DMS53 (cell line): ENCODE measurements at regions not wholly inside any gene's neighbourhood (a gene's known extent, or its start where the extent isn't known, plus 50 kb on each side); places are given as distances from the start of the nearest gene placed in this dataset.

Experiments used
- DNase-seq: peaks from one replicate; lab custom pipeline; 2025; lab: John Stamatoyannopoulos, UW

GRCh38 chr12:87160848-87161601 lies 868.2 kb downstream of the C12orf50 start:
- peak; percentile 72 for DNase-seq

- peak; percentile 9 for DNase-seq
Measured at GRCh38 chr12:87157791-87158190, 871.4 kb downstream of the C12orf50 start.

- no peak for DNase-seq
Measured at GRCh38 chr12:87155621-87156020, 873.6 kb downstream of the C12orf50 start.

DNA sequence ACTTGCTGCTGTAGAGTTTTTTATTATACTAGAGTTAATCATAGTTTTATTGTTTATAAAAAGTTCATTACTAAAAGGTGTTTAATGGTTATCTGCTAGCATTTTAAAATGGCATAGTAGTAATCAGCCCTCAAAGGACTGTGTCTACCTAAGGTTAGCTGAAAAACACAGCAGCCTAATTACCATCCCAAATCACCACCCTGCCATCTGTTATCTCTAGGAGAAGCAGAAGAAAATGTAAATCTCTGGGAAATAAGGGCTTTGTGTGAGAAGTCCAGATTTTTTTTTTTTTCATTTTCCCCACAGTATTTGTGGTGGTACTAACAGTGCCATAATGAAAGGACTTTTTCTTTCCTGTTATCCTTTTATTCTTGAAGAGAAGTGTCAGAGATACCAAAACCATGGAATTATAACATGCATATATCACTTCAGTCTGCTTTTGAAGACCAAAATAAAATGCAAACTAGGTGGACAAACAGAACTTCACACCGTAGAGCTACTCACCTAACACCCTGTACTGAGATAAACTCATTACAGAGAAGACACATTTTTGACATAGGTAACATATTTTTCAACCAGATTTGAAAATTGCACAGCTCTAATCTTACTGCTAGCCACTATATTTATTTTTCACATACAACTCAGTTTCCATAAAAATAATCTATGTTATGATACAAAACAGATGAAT lies 876.2 kb downstream of the C12orf50 start:
- DNase-seq: no peak

DNA sequence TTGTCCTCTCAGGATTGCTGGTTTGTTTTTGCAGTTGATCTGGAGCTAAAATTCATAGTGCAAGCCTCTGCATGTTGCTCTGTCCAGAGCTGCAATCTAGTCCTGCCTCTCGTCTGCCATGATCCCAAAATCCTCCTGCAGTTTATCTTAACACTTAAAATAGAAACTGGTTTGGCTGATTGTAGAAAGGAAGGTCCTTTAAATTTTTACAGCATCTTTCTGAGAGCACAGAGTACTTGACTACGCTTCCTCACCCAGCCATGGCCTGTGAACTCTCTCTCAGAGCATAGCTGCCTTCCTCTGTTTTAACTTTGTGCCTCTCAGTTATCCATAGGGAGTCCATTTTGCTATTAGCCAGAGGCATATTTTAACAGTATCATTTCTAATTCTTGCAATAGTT lies 877.1 kb downstream of the C12orf50 start:
- peak; percentile 24 for DNase-seq

DNA sequence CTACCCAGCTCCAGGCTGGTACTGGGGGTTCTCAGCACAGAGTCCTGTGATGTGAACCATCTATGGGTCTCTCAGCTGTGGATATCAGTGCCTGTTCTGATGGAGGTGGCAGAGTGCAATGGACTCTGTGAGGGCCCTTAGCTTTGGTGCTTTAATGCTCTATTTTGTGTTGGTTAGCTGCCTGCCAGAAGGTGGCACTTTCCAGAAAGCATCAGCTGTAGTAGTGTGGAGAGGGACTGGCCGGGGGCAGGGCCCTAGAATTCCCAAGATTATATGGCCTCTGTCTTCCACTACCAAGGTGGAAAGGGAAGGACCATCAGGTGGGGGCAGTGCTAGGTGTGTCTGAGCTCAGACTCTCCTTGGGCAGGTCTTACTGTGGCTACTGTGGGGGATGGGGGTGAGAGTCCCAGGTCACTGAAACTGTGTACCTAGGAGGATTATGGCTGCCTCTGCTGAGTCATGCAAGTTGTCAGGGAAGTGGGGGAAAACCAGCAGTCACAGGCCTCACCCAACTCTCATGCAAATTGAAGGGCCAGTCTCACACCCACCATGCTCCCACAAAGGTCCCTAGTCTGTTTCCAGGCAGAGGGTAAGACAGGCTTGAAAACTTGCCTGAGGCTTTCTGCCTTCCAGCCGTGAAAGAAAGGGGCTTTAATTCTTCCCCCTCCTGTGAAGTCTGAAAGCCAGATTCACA lies 878.1 kb downstream of the C12orf50 start:
- DNase-seq: peak; percentile 81

DNA sequence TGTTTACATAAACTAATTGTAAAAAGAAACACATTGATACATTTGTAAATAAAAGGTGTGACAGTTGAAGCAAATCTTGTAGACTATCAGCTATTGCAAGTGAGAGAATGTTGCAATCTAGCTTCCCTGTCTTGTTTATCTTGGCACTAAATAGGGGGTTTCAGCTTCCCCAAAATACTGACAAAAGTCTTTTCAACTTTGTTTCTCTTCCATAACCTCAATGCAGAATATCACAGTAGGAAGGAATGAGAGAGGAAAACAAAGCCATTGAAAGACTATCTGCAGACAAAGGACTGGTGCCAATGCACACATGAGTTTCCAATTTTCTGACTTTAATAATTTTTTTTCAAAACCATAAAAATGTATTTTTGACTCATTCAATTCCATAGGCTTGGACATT lies 886.2 kb upstream of the MGAT4C start:
- DNase-seq: no peak

GRCh38 chr12:87141091-87141490 lies 884.9 kb upstream of the MGAT4C start:
- no peak for DNase-seq

DNA sequence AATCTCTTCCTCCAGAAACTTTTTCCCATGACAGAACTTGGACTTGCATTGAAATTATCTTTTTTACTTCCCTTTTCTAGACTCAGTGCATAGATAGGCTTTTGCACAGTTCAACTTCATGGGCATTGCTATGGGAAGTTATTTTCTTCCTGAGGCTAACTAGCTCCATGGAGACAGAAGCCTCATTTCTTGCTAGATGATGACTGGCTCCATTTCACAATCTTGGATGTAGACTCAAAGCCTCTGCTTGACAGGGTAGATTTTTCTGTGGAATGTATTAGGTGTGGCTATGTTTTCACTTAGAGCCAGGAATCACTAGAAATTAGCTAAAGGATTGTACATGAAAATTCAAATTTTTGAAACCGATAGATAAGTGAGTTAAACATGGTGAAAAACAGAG lies 884.1 kb upstream of the MGAT4C start:
- DNase-seq: no peak

DNA sequence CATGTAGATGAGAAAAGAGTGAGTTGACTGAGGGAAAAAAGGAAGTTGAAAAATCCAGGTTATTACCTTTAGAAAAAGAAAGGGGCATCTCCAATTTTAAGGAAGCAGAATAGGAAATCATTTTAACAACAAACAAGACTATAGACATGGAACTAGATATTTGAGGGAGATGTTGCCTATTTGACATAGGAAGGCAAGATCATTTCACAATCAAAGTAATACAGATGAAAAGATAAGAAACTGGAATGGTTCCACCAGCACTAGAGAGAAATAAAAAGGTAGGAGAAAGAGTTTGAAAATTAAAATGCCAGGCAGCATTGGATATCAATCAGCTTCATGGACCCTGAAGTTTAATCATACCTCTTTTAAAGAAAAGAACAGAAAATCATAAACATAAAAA lies 881.0 kb upstream of the MGAT4C start:
- DNase-seq: no peak

- DNase-seq: peak; percentile 40
Measured at GRCh38 chr12:87136330-87136976, 880.3 kb upstream of the MGAT4C start.

DNA sequence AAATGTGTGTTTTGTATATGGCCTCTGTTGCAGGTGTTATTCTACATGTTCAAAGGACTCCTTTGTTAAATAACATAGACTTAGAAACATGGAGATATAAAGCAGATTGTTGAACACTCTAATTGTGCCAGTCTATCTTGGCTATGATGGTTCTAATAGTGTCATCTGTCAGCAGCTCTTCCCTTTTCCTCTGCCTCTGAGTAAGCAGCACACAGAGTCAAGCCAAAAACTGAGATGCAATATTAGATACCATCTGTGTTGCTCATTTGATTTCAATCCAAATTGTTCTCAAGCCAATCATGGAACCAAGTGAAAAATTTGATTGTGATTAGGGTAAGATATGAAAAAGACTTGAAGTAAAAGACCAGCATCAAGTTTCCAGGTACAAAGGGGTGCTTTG lies 871.1 kb upstream of the MGAT4C start:
- DNase-seq: no peak

DNA sequence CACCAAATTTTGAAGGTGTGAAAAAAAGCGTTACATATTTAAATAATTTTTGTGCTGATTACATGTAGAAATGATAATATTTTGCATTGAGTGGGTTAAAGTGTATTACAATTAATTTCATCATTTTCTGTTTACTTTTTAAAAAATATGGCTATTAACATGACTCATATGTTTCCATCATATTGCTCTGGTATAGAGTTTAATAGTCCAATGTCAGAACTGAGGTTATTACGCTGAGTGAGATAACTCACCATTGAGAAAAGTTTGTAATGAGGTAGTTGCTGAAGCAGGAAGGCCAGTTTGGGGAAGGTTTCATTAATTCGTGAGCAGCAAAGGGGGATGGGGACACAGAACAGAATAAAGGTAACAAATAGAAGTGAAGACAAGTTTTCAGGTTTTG lies 865.7 kb upstream of the MGAT4C start:
- no peak for DNase-seq

GRCh38 chr12:87120440-87120839 lies 864.2 kb upstream of the MGAT4C start:
- DNase-seq: peak; percentile 91

DNA sequence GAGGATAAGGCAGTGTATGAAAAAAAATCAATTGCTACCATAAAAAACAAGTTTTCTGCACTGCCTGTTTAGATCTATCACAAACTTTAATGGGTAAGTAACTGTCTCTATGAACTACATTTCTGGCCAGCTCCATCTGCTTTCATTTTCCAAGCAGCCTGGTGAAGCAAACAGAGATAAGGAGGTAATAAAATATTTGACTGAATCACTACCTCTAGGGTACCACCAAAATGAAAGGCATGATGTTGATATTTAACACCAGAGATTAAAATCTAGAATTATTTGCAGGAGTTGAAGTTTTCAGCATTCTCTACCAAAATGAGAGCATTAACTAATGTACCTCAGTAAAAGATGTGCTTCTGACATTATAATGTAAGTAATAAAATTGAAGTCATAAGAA lies 863.5 kb upstream of the MGAT4C start:
- no peak for DNase-seq

DNA sequence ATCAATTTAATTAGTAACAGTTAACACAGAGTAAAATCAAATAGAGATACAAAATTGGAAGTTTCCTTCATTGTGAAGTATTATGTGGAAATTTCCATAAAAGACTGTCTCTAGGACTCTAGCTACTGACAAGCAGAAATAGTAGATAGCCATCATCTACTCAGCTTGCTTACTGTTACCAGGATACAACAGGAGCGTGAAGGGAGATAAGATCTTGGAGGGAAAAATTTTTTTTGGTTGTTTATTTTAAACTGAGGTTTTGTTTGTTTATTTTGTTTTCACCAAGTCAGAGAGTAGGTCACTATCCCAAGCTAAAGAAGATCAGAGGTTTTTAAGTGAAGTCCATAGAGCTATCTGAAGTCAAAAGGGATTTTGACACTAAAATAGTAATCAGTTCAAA lies 861.3 kb upstream of the MGAT4C start:
- DNase-seq: peak; percentile 44

GRCh38 chr12:87116780-87117179 lies 860.6 kb upstream of the MGAT4C start:
- no peak for DNase-seq

DNA sequence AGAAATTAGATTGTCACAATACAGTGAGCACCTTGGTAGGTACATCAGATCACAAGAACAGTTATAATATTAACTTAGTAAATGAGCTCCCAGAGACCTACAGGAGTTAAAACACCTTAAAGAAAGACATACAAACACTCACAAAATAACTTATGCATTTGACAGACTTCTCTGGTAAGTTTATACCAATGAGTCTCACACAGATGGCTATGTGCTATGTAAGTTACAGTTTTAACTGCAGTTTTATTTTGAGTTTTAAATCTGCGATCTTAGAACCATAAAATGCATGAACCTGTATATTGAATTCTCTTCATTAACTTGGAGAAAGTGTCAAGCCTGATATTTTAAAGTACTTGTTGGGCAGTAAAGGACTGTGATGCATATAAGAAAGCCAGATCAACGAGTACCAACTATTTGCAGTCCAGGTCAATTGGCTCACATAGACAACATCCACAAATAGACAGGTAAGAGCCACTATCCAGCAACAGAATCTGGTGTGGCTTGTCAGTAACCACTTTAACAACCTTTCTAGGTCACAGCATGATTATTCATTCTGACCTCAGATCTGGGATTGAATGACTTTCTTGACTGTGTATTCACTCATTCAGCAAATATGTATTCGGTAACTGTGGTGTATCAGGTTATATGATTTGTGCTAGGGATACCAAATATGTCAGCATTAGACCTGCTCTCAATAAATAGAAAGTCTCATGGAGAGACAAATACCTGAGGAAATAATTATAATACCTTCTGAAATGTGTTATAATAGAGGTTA lies 856.6 kb upstream of the MGAT4C start:
- peak; percentile 62 for DNase-seq

DNA sequence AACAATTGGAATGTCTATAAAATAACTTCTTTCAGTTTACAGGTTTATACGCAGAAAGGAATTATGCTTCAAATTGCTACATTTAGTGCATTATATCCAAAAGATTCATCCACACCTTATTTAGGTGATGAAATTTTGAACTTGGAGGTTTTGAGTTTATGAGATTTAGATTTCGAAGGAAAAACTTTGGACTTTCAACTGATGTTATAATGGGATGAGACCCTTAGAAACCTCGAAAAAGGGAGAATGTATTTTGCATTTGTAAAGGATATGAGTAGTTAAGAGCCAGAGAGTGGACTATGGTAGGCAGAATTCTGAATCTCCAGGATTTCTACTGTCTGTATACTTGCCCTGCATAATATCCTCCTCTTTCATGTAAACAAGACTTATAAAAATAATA lies 851.6 kb upstream of the MGAT4C start:
- no peak for DNase-seq

DNA sequence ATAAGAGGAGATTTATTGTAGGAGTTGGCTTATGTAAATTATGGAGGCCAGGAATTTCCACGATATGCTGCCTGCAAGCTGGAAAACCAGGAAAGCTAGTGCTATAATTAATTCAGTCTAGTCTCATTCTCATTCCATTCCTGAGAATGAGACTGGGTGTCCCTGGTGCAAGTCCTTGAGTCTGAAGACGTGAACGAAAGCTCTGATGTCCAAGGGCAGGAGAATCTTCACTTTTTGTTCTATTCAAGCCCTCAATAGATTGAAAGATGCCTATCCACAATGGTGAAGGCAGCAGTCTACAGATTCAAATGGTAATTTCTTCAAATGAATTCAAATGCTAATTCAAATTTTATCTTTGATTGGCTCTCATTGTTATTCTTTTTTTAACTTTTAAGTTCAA lies 851.1 kb upstream of the MGAT4C start:
- DNase-seq: no peak

DNA sequence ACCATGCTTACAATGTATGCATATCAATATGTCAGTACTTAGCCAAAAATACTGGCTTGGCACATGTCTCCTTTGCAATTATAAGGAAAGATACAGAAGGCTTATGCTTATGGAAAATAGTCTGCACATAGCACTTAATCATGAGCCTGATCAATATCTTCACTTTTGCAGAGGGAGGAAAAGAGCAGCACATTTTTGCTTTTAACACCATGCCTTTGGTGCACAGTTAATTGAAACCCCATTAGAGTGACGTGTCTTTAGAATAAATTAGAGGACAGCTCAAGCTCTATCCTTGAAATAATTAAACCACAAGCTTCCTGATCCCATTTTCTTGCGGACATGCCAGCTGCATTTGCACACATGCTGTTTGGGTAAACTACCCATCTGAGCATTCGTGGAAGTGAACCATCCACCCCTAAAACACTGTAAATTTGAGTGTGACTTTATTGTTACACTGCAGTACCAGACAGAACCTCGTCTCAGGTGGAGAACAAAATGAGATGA lies 839.9 kb upstream of the MGAT4C start:
- DNase-seq: no peak

GRCh38 chr12:87094356-87094755 lies 838.2 kb upstream of the MGAT4C start:
- no peak for DNase-seq
